ENCODE measurements at regions not wholly inside any gene's neighbourhood (a gene's known extent, or its start where the extent isn't known, plus 50 kb on each side); places are given as distances from the start of the nearest gene placed in this dataset.

DNA sequence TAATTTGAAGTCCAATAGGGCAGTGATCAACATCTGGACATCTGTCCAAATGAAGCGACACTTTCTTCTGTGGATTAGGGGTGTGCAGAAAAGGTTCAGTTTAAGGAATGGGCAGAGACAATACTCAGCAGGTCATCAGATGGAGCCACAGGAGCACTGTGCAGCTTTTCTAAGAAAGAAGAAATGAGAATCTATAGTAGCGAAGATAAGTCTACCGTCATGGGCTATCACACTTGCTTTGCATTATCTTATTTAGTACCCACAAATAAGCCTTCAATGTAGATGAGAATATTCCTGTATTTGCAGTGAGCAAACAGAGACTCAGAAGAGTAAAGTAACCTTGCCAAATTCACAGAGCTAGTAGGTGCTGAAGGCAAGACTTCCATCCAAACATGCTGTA is 412.0 kb upstream of the GOT2 start:
- no peak for DNase-seq (ENCODE audit: low read depth)

DNA sequence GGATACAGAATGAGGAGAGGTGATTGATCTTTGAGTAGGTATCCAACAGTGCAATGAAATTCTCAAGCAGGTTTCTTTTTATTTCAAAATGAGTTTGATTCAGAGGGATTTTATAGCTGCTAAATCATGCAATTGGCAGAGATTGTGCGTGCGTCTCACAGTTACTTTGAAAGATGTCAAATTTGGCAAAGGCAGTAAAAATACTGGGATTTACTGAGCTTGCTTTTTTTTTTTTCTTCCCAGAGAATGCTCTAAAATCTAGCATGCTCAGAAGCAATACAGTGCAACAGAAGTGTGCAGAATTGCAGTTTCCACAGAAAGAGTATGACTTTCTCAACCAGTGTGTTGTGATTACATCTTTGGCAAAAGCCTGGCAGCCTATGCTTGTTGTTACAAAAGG is 410.7 kb upstream of the GOT2 start:
- DNase-seq (ENCODE audit: low read depth), result no peak

DNA sequence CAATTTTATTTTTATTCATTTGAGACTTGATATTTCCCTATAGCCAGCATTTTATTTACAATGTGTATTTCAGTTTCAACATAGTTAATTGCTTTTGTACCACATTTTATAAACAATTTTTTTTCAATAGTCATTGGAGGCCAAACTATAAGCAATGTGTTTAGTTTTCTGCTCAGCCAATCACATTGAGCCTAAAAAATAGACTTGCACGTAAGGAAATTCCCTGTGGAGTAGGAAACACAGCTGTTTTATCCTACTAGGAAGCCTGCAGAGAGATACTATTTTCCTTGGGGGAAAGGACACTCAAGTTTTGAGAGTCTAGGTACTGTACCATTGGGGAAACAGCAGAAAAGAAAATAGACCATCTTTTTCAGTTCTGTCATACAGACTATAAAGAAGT is 410.2 kb upstream of the GOT2 start:
- DNase-seq (ENCODE audit: low read depth), result no peak

DNA sequence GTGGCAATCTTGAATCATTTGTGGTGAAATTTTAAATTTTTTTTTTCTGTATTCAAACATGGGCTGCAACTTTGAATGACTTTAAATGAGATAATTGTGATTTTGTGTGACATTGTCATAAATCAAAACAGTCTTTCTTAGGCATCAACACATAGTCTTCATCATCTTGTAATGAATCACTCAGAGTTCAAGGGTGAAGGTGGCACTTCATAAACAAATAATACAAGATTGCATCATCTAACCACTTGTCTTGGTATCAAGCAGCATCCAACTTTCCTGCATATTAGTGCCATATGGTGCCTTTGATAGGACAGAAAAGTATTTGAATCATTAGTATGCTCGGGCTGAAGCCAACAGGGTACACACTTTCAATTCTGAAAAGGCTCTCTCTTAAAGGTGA is 392.4 kb upstream of the GOT2 start:
- no peak for DNase-seq (ENCODE audit: low read depth)

DNA sequence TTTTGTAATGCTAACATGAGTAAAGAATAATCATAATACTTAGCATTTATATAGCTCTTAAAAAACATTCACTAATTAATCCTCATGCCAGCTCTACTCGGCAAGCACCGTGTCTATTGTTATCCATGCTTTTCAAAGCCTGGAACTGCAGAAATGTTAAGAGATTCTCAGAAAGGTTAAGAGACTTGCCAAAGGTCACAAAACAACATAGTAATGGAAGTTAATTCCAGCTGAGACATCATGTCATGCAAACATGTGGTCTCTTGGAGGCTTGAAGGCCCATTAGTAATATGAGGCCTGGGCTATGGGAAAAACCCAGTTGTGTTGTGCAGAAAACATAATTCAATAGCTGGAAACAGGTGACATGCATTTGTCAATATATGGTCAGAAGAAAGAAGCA is 389.9 kb upstream of the GOT2 start:
- DNase-seq (ENCODE audit: low read depth), result no peak

DNA sequence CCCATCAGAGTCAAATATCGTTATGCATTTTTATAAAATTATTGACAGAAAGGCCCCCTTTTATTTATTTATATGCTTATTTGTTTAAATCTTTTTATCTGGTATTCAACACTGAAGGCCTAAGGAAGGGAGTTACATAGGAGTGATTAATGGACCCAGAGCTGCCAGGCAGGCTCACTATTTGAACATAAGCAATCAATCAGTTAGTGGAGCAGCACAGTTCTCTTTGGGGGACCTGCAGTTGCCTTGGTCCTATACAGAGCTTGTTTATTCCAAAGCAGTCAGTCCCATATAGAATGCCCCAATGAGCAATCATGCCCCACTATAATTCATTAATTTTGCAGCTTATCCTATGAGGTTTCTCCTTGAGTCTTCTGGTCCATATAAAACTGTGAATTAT is 389.4 kb upstream of the GOT2 start:
- no peak for DNase-seq (ENCODE audit: low read depth)

DNA sequence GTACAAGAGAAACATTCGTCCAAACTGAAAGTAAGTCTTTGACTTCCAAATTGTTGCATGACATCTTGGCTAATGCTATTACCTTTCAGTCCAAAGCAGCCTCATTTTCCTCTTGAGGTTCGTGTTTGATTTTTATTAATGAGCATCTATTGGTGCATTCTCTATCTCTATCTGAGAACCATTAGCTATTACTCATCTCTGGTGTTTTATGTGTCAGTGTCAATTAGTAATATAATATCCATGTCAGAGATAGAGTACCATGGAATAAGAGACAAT is 388.1 kb upstream of the GOT2 start:
- no peak for DNase-seq (ENCODE audit: low read depth)

DNA sequence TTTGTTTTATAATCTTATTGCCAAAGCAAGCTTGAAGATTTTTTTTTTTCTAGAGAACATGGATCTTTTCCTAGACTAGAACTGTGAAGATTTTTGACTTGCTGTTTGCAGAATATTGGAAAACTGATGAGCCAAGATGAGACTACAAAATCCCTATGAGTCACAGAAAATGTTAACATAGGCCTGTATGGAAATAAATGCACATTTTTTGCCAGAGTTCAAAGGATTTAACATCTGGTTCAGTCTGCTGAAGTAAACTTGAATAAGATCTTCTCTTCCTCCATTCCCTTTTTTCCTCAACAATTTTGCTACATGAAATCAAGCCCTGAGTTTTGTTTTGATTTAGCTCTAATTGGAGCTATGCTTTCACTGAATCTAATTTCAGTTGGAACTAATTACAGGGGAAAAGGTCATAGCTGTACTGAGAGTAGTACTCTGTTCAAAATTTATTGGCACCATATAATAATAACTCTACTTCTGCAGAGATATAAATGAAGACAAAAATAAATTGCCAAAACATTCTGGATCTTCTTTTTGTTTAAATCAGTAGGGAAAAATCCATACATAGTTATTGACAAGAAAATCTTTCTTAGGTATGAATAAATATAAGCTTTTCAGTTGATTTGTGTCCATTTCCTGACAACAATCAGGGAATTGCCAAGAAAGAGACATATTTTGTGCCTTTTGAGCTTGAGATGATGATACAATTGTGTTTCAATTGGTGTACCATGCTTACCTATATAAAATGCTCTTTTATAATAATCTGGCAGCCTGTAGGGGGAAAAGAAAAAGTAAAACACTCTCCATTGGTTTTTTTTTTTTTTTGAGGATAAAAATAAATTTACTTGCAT is 387.5 kb upstream of the GOT2 start:
- DNase-seq (ENCODE audit: low read depth), result no peak

DNA sequence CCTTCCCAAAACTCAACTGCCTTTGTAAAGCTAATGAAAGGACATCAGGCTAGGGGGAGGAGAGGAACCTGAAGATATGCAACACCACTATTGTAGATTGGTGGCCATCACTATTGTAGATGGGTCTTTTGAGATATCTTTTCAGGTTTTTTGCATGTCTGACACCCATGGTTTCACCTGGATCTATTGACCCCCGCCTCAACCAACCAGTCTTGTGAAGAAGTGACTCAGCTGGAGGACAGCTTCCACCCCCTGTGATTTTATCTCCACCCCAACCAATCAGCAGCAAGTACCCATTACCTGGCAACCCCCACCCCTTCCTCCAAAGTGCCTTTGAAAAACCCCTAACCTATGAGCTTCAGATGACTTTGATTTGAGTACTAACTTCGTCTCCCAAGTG is 382.6 kb upstream of the GOT2 start:
- DNase-seq (ENCODE audit: low read depth), result no peak

DNA sequence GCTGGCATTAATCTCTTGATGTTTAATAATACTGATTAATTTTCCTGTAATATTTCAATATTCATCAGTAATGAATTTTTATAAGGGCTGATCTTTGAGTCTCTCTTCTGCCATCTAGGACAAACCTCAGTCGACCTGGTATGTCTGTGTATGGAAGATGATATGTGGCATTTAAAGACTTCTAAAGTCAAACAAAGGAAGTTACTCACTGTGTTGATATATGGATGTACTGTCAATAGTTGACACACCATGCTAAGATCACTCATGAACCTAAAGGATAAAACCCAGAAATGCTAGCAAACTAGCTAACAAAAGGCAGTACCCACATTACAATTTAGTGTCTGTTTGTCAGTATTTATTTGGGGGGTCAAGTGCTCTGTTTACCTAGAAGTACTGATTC is 380.7 kb upstream of the GOT2 start:
- no peak for DNase-seq (ENCODE audit: low read depth)

DNA sequence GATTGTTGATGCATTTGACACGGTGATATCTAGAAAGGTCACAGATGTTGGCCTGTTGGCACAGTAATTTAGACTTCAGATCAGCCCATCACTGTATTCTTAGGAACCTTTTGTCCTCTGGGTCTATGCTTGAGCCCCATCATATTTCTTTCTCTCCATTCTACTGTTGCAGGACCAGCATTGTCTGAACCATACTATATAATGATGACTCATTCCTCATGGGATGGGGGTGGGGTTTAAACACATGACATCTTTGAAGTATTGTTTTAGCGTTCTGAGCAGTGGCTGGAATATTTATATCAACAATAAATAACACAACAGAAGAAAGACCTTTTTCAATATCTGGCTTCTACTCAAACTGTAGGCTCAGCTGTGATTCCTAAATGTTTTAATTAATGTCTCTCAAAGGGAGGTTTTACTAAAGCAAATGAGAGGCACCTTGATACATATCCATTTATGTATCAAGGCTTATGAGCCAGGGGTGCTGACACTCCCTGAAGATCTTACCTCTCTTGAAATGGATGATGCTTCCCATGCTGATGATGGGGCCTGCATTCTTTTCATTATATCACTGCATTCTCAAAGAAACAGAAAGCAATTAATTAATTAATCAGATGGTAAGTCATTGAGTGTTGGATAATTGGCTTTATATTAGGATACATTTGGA is 379.0 kb upstream of the GOT2 start:
- DNase-seq (ENCODE audit: low read depth), result no peak

DNA sequence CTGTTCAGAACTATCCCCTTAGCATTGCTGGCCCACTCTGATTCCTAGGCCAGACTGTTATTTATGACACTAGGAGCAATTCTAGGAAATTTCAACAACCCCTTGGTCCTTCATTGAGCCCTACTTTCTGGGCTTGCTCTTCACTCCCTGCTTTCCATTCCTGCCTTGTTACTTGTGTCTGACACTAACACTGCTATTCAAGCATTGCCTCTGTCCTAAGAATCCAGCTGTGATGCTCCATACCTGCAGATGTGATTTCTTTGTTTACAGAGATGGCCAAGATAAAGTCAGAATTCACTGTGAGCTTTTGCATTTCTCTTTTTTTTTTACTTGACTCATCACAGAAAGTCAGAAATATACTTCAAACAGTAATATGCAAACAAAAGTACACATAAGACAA is 377.2 kb upstream of the GOT2 start:
- no peak for DNase-seq (ENCODE audit: low read depth)

DNA sequence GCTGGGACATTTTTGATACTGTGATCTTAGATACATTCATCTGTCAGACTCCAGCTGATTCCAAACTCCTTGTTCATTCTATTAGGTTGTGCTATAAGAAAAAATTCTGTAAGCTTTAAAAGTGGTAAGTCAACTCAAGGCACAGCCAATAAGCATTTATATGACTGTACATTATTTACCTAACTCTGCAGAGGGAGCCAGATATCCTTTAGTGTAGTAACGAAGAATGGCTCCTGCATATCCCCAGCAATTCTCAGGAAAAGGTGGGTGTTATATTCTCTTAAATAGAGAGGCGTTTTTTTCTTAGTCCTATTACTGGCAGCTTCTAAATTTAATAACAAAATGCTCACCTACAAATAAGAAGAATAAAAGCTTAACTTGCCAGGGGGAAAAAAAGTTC is 374.3 kb upstream of the GOT2 start:
- no peak for DNase-seq (ENCODE audit: low read depth)

DNA sequence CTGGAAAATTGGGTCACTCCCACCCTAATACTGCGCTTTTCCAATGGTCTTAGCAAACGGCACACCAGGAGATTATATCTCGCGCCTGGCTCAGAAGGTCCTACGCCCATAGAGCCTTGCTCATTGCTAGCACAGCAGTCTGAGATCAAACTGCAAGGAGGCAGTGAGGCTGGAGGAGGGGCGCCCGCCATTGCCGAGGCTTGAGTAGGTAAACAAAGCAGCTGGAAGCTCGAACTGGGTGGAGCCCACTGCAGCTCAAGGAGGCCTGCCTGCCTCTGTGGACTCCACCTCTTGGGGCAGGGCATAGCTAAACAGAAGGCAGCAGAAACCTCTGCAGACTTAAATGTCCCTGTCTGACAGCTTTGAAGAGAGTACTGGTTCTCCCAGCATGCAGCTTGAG is 362.6 kb upstream of the GOT2 start:
- peak; percentile 3 for DNase-seq (ENCODE audit: low read depth)

DNA sequence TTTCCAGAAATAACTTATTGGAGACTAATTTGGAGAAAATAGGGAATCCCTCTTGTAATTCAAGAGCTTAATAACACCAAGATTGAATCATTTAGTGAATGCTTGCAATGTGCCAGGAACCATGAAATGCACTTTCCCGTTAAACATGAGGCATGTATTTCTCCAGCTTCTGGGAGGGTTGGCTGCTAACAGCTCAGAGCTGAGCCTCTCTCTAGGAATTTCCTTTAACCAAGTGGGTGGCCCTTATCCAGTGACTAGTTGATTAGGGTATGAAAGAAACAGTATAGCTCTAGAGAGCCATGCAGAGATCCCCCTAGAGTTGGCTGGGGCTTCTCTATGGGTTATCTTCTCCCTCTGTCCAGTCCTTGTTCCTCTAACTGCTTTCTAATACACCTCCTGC is 356.4 kb upstream of the GOT2 start:
- DNase-seq (ENCODE audit: low read depth), result no peak

DNA sequence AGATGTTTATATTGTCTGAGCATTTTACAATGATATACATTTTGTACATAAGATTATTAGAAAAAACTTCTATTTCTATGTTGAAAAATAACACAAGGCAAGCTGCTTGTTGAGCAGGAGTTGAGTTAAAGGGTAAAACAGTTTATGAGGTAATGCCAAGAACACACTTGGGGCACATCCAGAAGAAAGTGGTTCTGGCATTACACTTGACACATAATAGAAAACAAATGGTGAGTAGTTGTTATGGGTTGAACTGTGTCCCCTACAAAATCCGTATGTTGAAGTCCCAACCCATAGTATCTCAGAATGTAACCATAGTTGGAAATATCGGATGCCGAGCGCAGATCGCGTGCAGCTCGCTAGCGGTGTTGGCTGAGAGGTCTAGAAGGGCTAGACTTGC is 354.3 kb upstream of the GOT2 start:
- no peak for DNase-seq (ENCODE audit: low read depth)

DNA sequence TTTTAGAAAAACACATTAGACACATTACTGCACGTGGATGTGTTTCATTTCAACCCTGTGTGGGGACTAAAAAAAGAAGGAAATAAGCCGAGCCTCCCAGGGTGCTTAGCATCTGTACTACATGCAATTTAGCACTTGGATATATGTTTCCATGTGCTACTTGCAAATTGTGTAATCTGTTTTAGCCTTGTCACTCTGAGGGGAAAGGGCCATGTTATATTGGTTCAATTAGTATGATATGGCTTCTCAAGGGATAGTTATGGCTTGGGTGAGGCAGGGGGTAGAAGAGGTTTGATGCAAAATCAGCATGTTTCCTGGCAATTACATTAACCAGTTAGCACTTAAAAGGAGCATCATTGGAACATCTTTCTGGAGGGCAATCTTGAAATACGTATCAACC is 353.5 kb upstream of the GOT2 start:
- DNase-seq (ENCODE audit: low read depth), result no peak

DNA sequence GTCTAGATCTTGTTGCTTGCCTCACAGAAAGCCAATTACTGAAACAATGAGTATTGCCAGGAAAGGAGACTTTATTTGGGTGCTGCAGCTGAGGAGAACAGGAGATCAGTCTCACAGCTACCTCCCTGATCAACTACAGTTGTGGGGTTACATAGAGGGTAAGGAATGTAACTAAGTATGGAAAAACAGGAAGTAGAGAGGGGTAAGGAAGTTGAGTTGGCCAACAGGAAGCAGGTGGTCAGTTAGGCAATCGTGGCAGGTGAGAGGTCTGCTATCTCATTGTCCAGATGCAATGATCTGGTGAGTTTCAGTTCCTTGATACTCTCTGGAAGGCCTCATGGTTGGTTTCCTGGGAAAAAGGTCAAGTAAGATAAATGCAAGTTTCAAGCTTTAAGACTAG is 333.1 kb upstream of the GOT2 start:
- peak; percentile 74 for DNase-seq (ENCODE audit: low read depth)

DNA sequence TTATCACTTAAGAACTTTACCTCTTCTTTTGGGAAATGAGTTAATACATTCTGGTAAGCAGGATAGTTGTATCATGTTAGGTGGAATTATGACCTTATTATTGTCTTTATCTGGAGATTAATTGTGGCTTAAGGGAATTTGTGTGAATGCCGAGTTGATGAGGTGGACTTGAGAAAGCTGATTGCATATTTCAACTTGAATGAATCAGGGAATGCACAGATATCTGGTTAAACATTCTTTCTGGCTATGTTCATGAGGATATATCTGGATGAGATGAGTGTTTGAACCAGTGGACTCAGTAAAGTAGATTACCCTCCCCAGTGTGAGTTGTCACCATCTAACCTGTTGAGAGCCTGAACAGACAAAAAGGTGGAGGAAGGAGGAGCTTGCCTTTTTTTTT is 326.1 kb upstream of the GOT2 start:
- DNase-seq (ENCODE audit: low read depth), result peak; percentile 53

DNA sequence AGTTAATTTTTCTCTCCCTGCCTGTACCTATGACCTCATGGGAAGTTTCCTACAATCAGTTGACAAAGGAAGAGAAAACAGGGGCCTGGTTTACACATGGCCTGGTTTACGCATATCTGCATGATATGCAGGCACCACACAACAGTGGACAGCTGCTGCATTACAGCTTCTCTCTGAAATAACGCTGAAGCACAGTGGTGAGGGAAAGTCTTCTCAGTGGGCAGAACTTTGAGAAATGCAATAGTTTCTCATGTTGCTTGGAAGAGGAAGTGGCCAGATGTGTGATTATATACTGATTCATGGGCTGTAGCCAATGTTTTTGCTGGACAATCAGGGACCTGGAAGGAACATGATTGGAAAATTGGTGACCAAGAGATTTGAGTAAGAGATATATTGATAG is 324.1 kb upstream of the GOT2 start:
- DNase-seq (ENCODE audit: low read depth), result no peak

DNA sequence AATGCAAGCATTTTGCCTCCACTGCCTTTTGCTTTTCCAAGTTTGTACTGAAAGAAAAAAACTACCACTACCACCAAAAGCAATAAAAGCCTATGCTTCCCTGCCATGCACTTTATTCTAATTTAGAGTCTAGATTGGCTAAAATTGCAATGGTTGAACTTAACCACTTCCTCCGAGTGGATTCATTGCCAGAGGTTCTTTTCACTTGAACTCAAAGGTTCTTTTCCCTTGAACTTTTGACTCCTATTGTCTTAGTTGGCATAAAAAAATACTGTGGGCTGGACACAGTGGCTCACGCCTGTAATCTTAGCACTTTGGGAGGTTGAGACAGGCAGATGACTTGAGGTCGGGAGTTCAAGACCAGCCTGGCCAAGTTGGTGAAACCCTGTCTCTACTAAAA is 319.8 kb upstream of the GOT2 start:
- no peak for DNase-seq (ENCODE audit: low read depth)

DNA sequence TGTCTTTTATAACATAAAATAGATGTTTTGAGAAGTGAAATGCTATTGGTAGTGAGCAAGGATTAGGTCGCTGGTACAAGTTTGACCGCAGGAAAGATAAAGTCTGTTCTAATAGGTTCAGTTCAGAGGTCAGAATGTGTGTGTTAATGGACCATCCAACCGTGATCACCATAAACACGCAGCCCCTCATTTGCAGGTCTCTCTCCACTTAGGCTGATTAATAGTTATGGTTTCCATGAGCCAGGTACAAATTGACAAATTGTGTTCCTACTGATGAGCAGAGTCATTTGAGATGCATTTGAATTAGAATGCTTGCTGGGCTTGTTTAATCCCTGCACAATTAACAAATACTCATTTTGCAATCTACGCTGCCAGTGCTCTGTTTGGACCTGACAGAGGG is 318.1 kb upstream of the GOT2 start:
- no peak for DNase-seq (ENCODE audit: low read depth)

DNA sequence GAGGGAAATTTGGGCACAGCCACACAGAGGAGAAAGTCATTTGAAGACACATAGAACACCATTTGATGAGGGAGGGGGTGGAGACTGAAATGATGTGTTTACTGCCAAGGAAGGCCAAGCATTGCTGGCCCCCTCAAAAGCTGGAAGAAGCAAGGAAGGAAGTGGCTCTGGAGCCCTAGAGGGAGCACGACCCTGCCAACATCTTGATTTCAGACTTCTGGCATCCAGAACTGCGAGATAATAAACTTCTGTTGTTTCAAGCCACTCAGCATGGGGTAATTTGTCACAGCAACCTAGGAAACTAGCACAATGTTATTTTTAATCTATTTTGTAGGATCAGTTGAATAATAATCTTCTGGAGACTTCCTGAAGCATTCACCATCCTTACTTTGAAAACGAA is 314.8 kb upstream of the GOT2 start:
- no peak for DNase-seq (ENCODE audit: low read depth)

DNA sequence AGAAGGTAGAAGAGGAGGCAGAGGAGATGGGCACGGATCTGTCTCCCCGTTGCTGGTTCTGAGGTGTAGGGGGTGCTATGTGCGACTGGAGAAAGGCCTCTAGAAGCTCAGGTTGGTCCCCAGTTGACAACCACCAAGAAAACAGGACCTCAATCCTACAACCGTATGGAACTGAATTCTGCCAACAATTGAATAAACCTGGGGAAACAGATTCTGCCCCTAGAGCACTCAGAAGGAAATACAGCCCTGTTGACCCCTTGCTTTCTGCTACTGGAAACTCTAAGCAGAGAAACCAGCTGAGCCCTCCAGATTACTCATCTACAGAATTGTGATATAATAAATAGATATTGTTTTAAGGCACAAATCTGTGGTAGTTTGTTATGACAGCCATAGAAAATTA is 313.0 kb upstream of the GOT2 start:
- peak; percentile 7 for DNase-seq (ENCODE audit: low read depth)

All from HT1080 (cell line).